ENCODE measurements at regions not wholly inside any gene's neighbourhood (a gene's known extent, or its start where the extent isn't known, plus 50 kb on each side); places are given as distances from the start of the nearest gene placed in this dataset.

GRCh38 chr6:88441346-88441745, 275.2 kb upstream of the CNR1 start:
- Histone ChIP-seq H2BK120ac (ENCODE audit: low read depth, low read length, poor library complexity, severe bottlenecking) (no peak overlapping the region), H3K79me2 (ENCODE audit: insufficient read depth, low read length) (no peaks in the 10 kb centered on the region), H3K23ac (ENCODE audit: insufficient read length, low read depth, low read length) (no peak overlapping the region), H3K79me1 (ENCODE audit: insufficient read depth, low read depth, low read length, poor library complexity, severe bottlenecking) (no peaks in the 10 kb centered on the region), H4K8ac (replicated peaks; ENCODE audit: insufficient read length, low read depth, low read length) (no peak overlapping the region), H3K23me2 (ENCODE audit: insufficient read length, low read depth, low read length, poor library complexity, severe bottlenecking) (no peaks in the 10 kb centered on the region), H3K4ac (ENCODE audit: low read depth, low read length) (no peak overlapping the region), H2BK20ac (ENCODE audit: low read depth, low read length, poor library complexity, severe bottlenecking) (no peak overlapping the region), H2BK15ac (ENCODE audit: low read depth, low read length) (no peak overlapping the region), H4K20me1 (ENCODE audit: control insufficient read depth, insufficient read depth, insufficient read length) (no peaks in the 10 kb centered on the region), H2BK12ac (ENCODE audit: insufficient read length, low read depth, low read length) (no peak overlapping the region), H2BK5ac (ENCODE audit: insufficient read length, low read length) (no peak overlapping the region), H3K56ac (ENCODE audit: insufficient read length, low read depth, low read length) (no peak overlapping the region), H4K5ac (ENCODE audit: insufficient read length, low read depth, low read length) (no peak overlapping the region), H2AFZ (ENCODE audit: low read length) (no peak overlapping the region), H3K9ac (ENCODE audit: extremely low read depth, insufficient read length, low read length) (no peak overlapping the region), H3K4me1 (ENCODE audit: insufficient read depth, low read length) (no peaks in the 10 kb centered on the region), H3K27me3 (ENCODE audit: insufficient read depth, low read length) (no peaks in the 10 kb centered on the region), H2AK5ac (ENCODE audit: insufficient read length, low read length) (no peak overlapping the region), H4K91ac (ENCODE audit: insufficient read length, low read depth, low read length) (no peak overlapping the region), H3K14ac (ENCODE audit: insufficient read depth, low read length) (no peak overlapping the region), H3K27ac (ENCODE audit: insufficient read length, low read depth, low read length) (no peak overlapping the region), H3T11ph (ENCODE audit: low read length) (no peak overlapping the region), H3K4me2 (ENCODE audit: insufficient read depth, insufficient read length, low read length) (no peak overlapping the region), H3K18ac (ENCODE audit: insufficient read length, low read depth, low read length) (no peak overlapping the region), H3K9me3 (ENCODE audit: control insufficient read depth, low read depth, low read length) (no peaks in the 10 kb centered on the region)
- no peaks in the 10 kb centered on the region for H3K9me3 Mint-ChIP-seq
- no peak for DNase-seq
- no peak overlapping the region for H3K27ac Mint-ChIP-seq
- no peaks in the 10 kb centered on the region for H3K27me3 Mint-ChIP-seq (ENCODE audit: low read depth)
- WGBS (ENCODE audit: extremely low coverage, insufficient read length, low lambda C conversion rate), result no CpG with 5 or more reads among the region's 4 CpGs
- no peak overlapping the region for H3K4me3 Mint-ChIP-seq
- no peak for TF ChIP-seq CTCF (conservative IDR thresholded peaks at IDR 0.05)
- no peaks in the 10 kb centered on the region for H3K4me1 Mint-ChIP-seq
- H3K36me3 Mint-ChIP-seq (ENCODE audit: insufficient read depth in 1 of 3, low read depth in 3 of 3), result peaks cover 0 to 5% (median 0%) of the 10 kb centered on the region in 3 experiments; a peak in 1 of 7 replicates

All from H9 (cell line).